GM12878 (cell line): ENCODE measurements at regions not wholly inside any gene's neighbourhood (a gene's known extent, or its start where the extent isn't known, plus 50 kb on each side); places are given as distances from the start of the nearest gene placed in this dataset.

Experiments
- ATAC-seq: fragments of 200-7000 bp; cut with Tn5 transposase; 3 replicates; pipeline ENCODE4 v1.9.1; 2020; ENCODE audit warnings: mild to moderate bottlenecking, moderate library complexity
- BruUV-seq: library from RNA; stranded (reverse); fragments of 400-500 nt; replicated peaks from 2 replicates; lab custom pipeline; 2021; lab: Mats Ljungman, UMichigan
- CTCF ChIA-PET: fragments of 300-600 bp; sonication (Branson Sonifier 250); formaldehyde crosslinking; extraction: SDS; loops from one replicate; lab custom pipeline; 2021; ENCODE audit warnings: inconsistent platforms; lab: Yijun Ruan, JAX
- POLR2A ChIA-PET: fragments of 350-600 bp; formaldehyde crosslinking; extraction: SDS; loops from one replicate; lab custom pipeline; 2021; ENCODE audit warnings: inconsistent platforms; lab: Charles Lee
- RAD21 ChIA-PET: fragments of 300-600 bp; sonication (Branson Sonifier 250); formaldehyde crosslinking; loops from one replicate; lab custom pipeline; 2023; ENCODE audit warnings: antibody characterized with exemption; ENCODE audit not compliant: unreplicated experiment; lab: Charles Lee
- SMC1A ChIA-PET: fragments of 300-600 bp; sonication (Branson Sonifier 250); formaldehyde crosslinking; loops from one replicate; lab custom pipeline; 2023; ENCODE audit not compliant: unreplicated experiment, uncharacterized antibody; lab: Charles Lee
- DNase-seq: peaks from one replicate; pipeline ENCODE4 v3.0.0-alpha.2; 2011; ENCODE audit warnings: low read depth, low spot score
- FAIRE-seq: peaks from 3 replicates; lab custom pipeline; 2011; peaks lifted over from hg19 to GRCh38; lab: Jason Lieb, UNC
- H2AFZ ChIP-seq: 2 replicates; pipeline ENCODE4 v1.6.0; 2011; ENCODE audit warnings: low read depth, low read length, control low read depth; ENCODE audit not compliant: control insufficient read depth
- H3K27ac ChIP-seq: 2 replicates; pipeline ENCODE4 v1.5.1; 2011; ENCODE audit warnings: control low read depth; ENCODE audit not compliant: control insufficient read depth, insufficient read depth
- H3K27me3 ChIP-seq, 2 experiments: replicated peaks in 1 of 2; 2 replicates each; pipeline versions ENCODE4 v1.6.0 to v1.6.1; 2011; ENCODE audit warnings: low read length in 1 of 2; ENCODE audit not compliant: control insufficient read depth in 2 of 2, insufficient read depth in 2 of 2
- H3K36me3 ChIP-seq, 2 experiments: 2 replicates each; pipeline ENCODE4 v1.5.1; 2011; ENCODE audit warnings: low read length in 1 of 2; ENCODE audit not compliant: control insufficient read depth in 2 of 2, insufficient read depth in 2 of 2
- H3K4me1 ChIP-seq: 2 replicates; pipeline ENCODE4 v1.6.1; 2011; ENCODE audit warnings: mild to moderate bottlenecking, low read length, moderate library complexity, mixed read lengths; ENCODE audit not compliant: control insufficient read depth, insufficient read depth
- H3K4me2 ChIP-seq: 2 replicates; pipeline ENCODE4 v1.6.0; 2011; ENCODE audit warnings: control low read depth; ENCODE audit not compliant: control insufficient read depth, insufficient read depth
- H3K4me3 ChIP-seq: fragments of 200-600 bp; sonication (generic); 2 replicates; pipeline ENCODE4 v1.5.1; 2016
- H3K79me2 ChIP-seq: 2 replicates; pipeline ENCODE4 v1.6.0; 2011; ENCODE audit warnings: low read length; ENCODE audit not compliant: control insufficient read depth, insufficient read depth
- H3K9ac ChIP-seq: 2 replicates; pipeline ENCODE4 v1.8.0; 2011; ENCODE audit warnings: low read length, control low read depth, mixed read lengths; ENCODE audit not compliant: control insufficient read depth, insufficient read depth
- H3K9me3 ChIP-seq: replicated peaks from 3 replicates; pipeline ENCODE4 v1.5.1; 2011; ENCODE audit warnings: mild to moderate bottlenecking, low read length; ENCODE audit not compliant: control insufficient read depth, insufficient read depth
- H4K20me1 ChIP-seq: 2 replicates; pipeline ENCODE4 v1.6.0; 2011; ENCODE audit not compliant: control insufficient read depth, insufficient read depth
- BHLHE40 ChIP-seq, 2 experiments: fragments of 450-650 bp in 1 of 2; IDR thresholded peaks; 2 replicates each; pipeline ENCODE4 v1.6.1; 2011 to 2017; ENCODE audit warnings: low read depth in 2 of 2, borderline replicate concordance in 1 of 2, improper control_type of control experiment in 1 of 2, low read length in 1 of 2, mild to moderate bottlenecking in 1 of 2
- BMI1 ChIP-seq: fragments of 450-650 bp; IDR thresholded peaks from 2 replicates; pipeline ENCODE4 v1.6.1; 2016; ENCODE audit warnings: mild to moderate bottlenecking, moderate library complexity, borderline replicate concordance
- CEBPB ChIP-seq, 2 experiments: fragments of 150-350 bp in 1 of 2; IDR thresholded peaks; 2 replicates each; pipeline ENCODE4 v1.6.1; 2012 to 2014; ENCODE audit warnings: low read depth in 2 of 2, low read length in 2 of 2, borderline replicate concordance in 1 of 2, inconsistent platforms in 1 of 2
- DPF2 ChIP-seq: fragments of 450-650 bp; IDR thresholded peaks from 2 replicates; pipeline ENCODE4 v1.6.1; 2017; ENCODE audit warnings: mild to moderate bottlenecking
- FOS ChIP-seq: IDR thresholded peaks from 3 replicates; pipeline ENCODE4 v1.6.1; 2011; ENCODE audit warnings: borderline replicate concordance; ENCODE audit not compliant: insufficient read length; ENCODE audit errors: extremely low read depth
- MTA2 ChIP-seq: fragments of 450-650 bp; IDR thresholded peaks from 2 replicates; pipeline ENCODE4 v1.6.1; 2016; ENCODE audit warnings: low read depth, mild to moderate bottlenecking, moderate library complexity
- PRDM15 ChIP-seq: fragments of 450-650 bp; formaldehyde crosslinking; IDR thresholded peaks from 2 replicates; pipeline ENCODE4 v1.4.0; 2020; ENCODE audit warnings: mild to moderate bottlenecking, moderate library complexity
- WGBS: methylation state at CpG from one replicate; pipeline ENCODE4 v1.1.6; 2016; ENCODE audit warnings: low lambda C conversion rate; ENCODE audit not compliant: insufficient replicate concordance, insufficient coverage; ENCODE audit errors: missing lambda C conversion rate; 5-methylcytosine and 5-hydroxymethylcytosine counted together
- in situ Hi-C: fragments of 300-500 bp; cut with MboI; formaldehyde crosslinking; loops from 9 replicates; pipeline ENCODE4 v1.14.3; 2018; ENCODE audit warnings: mixed read lengths
- intact Hi-C: fragments of 100-400 bp; cut with micrococcal nuclease; formaldehyde crosslinking; loops from one replicate; pipeline ENCODE4 v1.14.2; 2022; ENCODE audit not compliant: unreplicated experiment
- TF ChIP-seq, protein P1 (sequence below): fragments of 450-650 bp; IDR thresholded peaks from 2 replicates; pipeline ENCODE4 v1.6.1; 2016; ENCODE audit warnings: mild to moderate bottlenecking, moderate library complexity, borderline replicate concordance

DNA sequence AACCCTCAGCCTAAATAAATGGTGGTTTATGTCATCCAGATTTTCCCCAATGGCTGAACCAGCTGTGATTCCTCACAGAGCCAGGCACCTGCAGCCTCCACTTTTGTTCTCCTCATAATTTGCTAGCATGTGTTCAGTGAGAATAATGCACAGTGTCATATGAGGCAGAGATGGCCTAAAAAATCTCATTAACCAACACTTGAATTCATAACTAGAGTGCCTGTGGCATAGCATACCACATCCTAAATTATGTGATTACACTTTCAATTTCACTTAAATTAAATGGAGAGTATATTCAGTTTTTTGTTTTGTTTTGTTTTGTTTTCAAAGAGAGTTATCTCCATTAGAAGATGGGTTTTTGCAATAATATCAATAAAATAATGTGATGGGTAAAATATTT, 488.0 kb downstream of the CBLN2 start:
- ChIA-PET RAD21 (interaction anchor here (1.1 kb wide), 1 partner anchor 33 kb away, joined by 3 read pairs; no protein-coding TSS in a partner anchor), SMC1A (interaction anchor here (0.6 to 2.4 kb wide), 4 partner anchors 8 to 106 kb away, joined by 3 to 7 read pairs (median 4); no protein-coding TSS in a partner anchor), CTCF (no interaction called here), POLR2A (no interaction called here)
- no peaks in the 10 kb centered on the region for H3K4me1 ChIP-seq
- H3K4me2 ChIP-seq, result no peak overlapping the region
- ATAC-seq, result no peak; the same call in 2 of the 3 replicates
- H3K27me3 ChIP-seq, result no peaks in the 10 kb centered on the region
- no peak for DNase-seq
- intact Hi-C loops (no loop called here), in situ Hi-C loops (no loop called here)
- no peaks in the 10 kb centered on the region for H4K20me1 ChIP-seq
- no peak overlapping the region for H3K9ac ChIP-seq
- FAIRE-seq, result no peak
- no TSS peak for BruUV-seq
- H3K4me3 ChIP-seq, result no peak overlapping the region
- H3K9me3 ChIP-seq, result no peaks in the 10 kb centered on the region
- H3K36me3 ChIP-seq, result no peaks in the 10 kb centered on the region
- no peak overlapping the region for H3K27ac ChIP-seq
- TF ChIP-seq DPF2 (0 out of 2 replicates have a peak, but pooled peaks have one; percentile 28), BMI1 (no peak), BHLHE40 (IDR thresholded peaks at IDR 0.05; ENCODE audit: borderline replicate concordance in 1 of 2, low read depth in 2 of 2, low read length in 1 of 2) (peak in 1 of 2 experiments; percentile 33; a peak in 1 of 4 replicates), MTA2 (peak; percentile 80), CEBPB (IDR thresholded peaks at IDR 0.05; ENCODE audit: borderline replicate concordance in 1 of 2, low read depth in 2 of 2, low read length in 2 of 2) (no peak)
- H2AFZ ChIP-seq, result no peak overlapping the region
- H3K79me2 ChIP-seq, result no peaks in the 10 kb centered on the region

DNA sequence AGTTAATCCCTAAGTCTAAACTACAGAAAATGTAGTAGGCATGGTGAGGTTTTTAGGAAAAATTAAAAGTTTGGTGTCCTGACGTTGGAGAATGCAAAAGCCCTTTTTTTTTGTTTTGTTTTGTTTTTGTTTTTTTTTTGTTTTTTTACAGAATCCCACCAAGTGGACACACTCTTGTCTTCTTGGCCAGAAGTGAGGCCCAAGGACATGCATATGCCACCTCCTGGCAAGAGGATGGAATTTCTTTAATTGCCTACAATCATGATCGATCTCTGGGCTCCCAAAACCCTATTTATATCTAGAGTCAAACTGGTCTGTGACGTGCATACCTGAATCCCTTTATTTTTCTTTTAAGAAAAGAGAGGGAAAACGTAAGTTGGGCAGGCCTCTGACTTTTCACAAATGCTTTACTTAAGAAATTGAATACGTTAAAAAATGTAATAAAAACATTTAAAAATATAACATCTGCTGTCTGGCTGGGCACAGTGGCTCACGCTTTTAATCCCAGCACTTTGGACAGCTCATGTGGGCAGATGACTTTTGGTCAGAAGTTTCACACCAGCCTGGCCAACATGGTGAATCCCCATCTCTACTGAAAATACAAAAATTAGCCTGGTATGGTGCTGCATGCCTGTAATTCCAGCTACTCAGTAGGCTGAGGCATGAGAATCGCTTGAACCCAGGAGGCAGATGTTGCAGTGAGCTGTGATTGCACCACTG, 502.7 kb downstream of the CBLN2 start:
- ChIA-PET RAD21 (no interaction called here), CTCF (no interaction called here), SMC1A (interaction anchor here (0.6 to 1.0 kb wide), 2 partner anchors 363 to 459 kb away, joined by 3 to 4 read pairs; no protein-coding TSS in a partner anchor), POLR2A (no interaction called here)
- Histone ChIP-seq H3K79me2 (no peaks in the 10 kb centered on the region), H2AFZ (no peak overlapping the region), H4K20me1 (no peaks in the 10 kb centered on the region), H3K4me2 (no peak overlapping the region), H3K4me3 (no peak overlapping the region), H3K9me3 (no peaks in the 10 kb centered on the region), H3K36me3 (no peaks in the 10 kb centered on the region), H3K27me3 (no peaks in the 10 kb centered on the region), H3K9ac (no peak overlapping the region), H3K4me1 (no peaks in the 10 kb centered on the region), H3K27ac (no peak overlapping the region)
- no peak for DNase-seq
- WGBS, result 14% methylated on average over 7 of the region's 7 CpGs
- intact Hi-C loops (no loop called here), in situ Hi-C loops (no loop called here)
- no peak for ATAC-seq
- no TSS peak for BruUV-seq
- FAIRE-seq, result no peak
- TF ChIP-seq, protein P1, sequence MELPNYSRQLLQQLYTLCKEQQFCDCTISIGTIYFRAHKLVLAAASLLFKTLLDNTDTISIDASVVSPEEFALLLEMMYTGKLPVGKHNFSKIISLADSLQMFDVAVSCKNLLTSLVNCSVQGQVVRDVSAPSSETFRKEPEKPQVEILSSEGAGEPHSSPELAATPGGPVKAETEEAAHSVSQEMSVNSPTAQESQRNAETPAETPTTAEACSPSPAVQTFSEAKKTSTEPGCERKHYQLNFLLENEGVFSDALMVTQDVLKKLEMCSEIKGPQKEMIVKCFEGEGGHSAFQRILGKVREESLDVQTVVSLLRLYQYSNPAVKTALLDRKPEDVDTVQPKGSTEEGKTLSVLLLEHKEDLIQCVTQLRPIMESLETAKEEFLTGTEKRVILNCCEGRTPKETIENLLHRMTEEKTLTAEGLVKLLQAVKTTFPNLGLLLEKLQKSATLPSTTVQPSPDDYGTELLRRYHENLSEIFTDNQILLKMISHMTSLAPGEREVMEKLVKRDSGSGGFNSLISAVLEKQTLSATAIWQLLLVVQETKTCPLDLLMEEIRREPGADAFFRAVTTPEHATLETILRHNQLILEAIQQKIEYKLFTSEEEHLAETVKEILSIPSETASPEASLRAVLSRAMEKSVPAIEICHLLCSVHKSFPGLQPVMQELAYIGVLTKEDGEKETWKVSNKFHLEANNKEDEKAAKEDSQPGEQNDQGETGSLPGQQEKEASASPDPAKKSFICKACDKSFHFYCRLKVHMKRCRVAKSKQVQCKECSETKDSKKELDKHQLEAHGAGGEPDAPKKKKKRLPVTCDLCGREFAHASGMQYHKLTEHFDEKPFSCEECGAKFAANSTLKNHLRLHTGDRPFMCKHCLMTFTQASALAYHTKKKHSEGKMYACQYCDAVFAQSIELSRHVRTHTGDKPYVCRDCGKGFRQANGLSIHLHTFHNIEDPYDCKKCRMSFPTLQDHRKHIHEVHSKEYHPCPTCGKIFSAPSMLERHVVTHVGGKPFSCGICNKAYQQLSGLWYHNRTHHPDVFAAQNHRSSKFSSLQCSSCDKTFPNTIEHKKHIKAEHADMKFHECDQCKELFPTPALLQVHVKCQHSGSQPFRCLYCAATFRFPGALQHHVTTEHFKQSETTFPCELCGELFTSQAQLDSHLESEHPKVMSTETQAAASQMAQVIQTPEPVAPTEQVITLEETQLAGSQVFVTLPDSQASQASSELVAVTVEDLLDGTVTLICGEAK, result no peak
- no peak for TF ChIP-seq PRDM15 (CRISPR knock-in tag)
- no peak for TF ChIP-seq FOS
